WTC11 (cell line): ENCODE measurements at regions not wholly inside any gene's neighbourhood (a gene's known extent, or its start where the extent isn't known, plus 50 kb on each side); places are given as distances from the start of the nearest gene placed in this dataset.

Experiments
- ATAC-seq: fragments of 200-7000 bp; cut with Tn5 transposase; 2 replicates; pipeline ENCODE4 v1.10.0; 2021; ENCODE audit warnings: mild to moderate bottlenecking, moderate library complexity
- CTCF ChIA-PET: fragments of 300-600 bp; sonication (Branson Sonifier 250); formaldehyde crosslinking; loops from one replicate; lab custom pipeline; 2021; ENCODE audit warnings: antibody characterized with exemption; lab: Charles Lee
- POLR2A ChIA-PET: fragments of 350-600 bp; sonication (Branson Sonifier 250); formaldehyde crosslinking; loops from one replicate; lab custom pipeline; 2021; ENCODE audit warnings: antibody characterized with exemption; lab: Charles Lee
- DNase-seq: peaks from one replicate; pipeline ENCODE4 v3.0.0; 2021; ENCODE audit warnings: low spot score
- H3K27ac Mint-ChIP-seq: 2 replicates; pipeline ENCODE4 v1.8.0; 2021; ENCODE audit warnings: mixed read lengths
- H3K27me3 Mint-ChIP-seq: 2 replicates; pipeline ENCODE4 v1.8.0; 2021; ENCODE audit warnings: low read depth, mild to moderate bottlenecking, moderate library complexity, mixed read lengths
- H3K36me3 Mint-ChIP-seq: 2 replicates; pipeline ENCODE4 v1.8.0; 2021; ENCODE audit warnings: mixed read lengths
- H3K4me1 Mint-ChIP-seq: 2 replicates; pipeline ENCODE4 v1.8.0; 2022; ENCODE audit warnings: mixed read lengths
- H3K4me3 Mint-ChIP-seq: 2 replicates; pipeline ENCODE4 v1.8.0; 2021; ENCODE audit warnings: mild to moderate bottlenecking, moderate library complexity, mixed read lengths
- H3K9me3 Mint-ChIP-seq: 2 replicates; pipeline ENCODE4 v1.8.0; 2021; ENCODE audit warnings: mixed read lengths
- ATF1 ChIP-seq: sonication (generic); formaldehyde crosslinking; IDR thresholded peaks from 2 replicates; pipeline ENCODE4 v1.8.1; 2023; ENCODE audit warnings: mild to moderate bottlenecking, moderate library complexity, missing genetic modification reagents
- ATF2 ChIP-seq: sonication (generic); formaldehyde crosslinking; IDR thresholded peaks from 2 replicates; pipeline ENCODE4 v1.8.1; 2022; ENCODE audit warnings: low read depth, missing genetic modification reagents, borderline replicate concordance
- CBFB ChIP-seq: sonication (generic); formaldehyde crosslinking; IDR thresholded peaks from 2 replicates; pipeline ENCODE4 v1.8.1; 2022; ENCODE audit warnings: mild to moderate bottlenecking, low read depth, missing genetic modification reagents
- E2F1 ChIP-seq: sonication (generic); formaldehyde crosslinking; IDR thresholded peaks from 2 replicates; pipeline ENCODE4 v1.8.0; 2022; ENCODE audit warnings: mild to moderate bottlenecking, missing genetic modification reagents
- EMX1 ChIP-seq: fragments of 250-450 bp; sonication (Bioruptor Pico); IDR thresholded peaks from 2 replicates; pipeline ENCODE4 v1.8.0; 2021; ENCODE audit warnings: mild to moderate bottlenecking
- FOXP1 ChIP-seq: sonication (generic); formaldehyde crosslinking; IDR thresholded peaks from 2 replicates; pipeline ENCODE4 v1.8.0; 2022; ENCODE audit warnings: missing genetic modification reagents, mild to moderate bottlenecking, moderate library complexity, borderline replicate concordance
- GTF2I ChIP-seq: fragments of 250-450 bp; sonication (Bioruptor Pico); conservative IDR thresholded peaks from 2 replicates; pipeline ENCODE4 v1.4.0; 2021; ENCODE audit warnings: mild to moderate bottlenecking
- HMGXB4 ChIP-seq: sonication (generic); formaldehyde crosslinking; IDR thresholded peaks from 2 replicates; pipeline ENCODE4 v1.8.1; 2023; ENCODE audit warnings: mild to moderate bottlenecking, moderate library complexity, missing genetic modification reagents
- JAZF1 ChIP-seq: fragments of 250-450 bp; sonication (Bioruptor Pico); IDR thresholded peaks from 2 replicates; pipeline ENCODE4 v1.9.0; 2021; ENCODE audit warnings: moderate library complexity, mild to moderate bottlenecking, inconsistent platforms
- NR3C1 ChIP-seq: sonication (generic); formaldehyde crosslinking; conservative IDR thresholded peaks from 2 replicates; pipeline ENCODE4 v1.8.1; 2023; ENCODE audit warnings: low read depth, mild to moderate bottlenecking, missing genetic modification reagents
- PRDM15 ChIP-seq: sonication (generic); formaldehyde crosslinking; IDR thresholded peaks from 2 replicates; pipeline ENCODE4 v1.8.0; 2022; ENCODE audit warnings: missing genetic modification reagents
- SMAD3 ChIP-seq: sonication (generic); formaldehyde crosslinking; IDR thresholded peaks from 2 replicates; pipeline ENCODE4 v1.8.0; 2022; ENCODE audit warnings: missing genetic modification reagents, mild to moderate bottlenecking, borderline replicate concordance
- ZBTB21 ChIP-seq: sonication (generic); formaldehyde crosslinking; IDR thresholded peaks from 2 replicates; pipeline ENCODE4 v1.8.1; 2023; ENCODE audit warnings: mild to moderate bottlenecking, missing genetic modification reagents, borderline replicate concordance
- ZBTB43 ChIP-seq: sonication (generic); formaldehyde crosslinking; IDR thresholded peaks from 2 replicates; pipeline ENCODE4 v1.8.1; 2023; ENCODE audit warnings: mild to moderate bottlenecking, missing genetic modification reagents
- ZMAT4 ChIP-seq: fragments of 250-450 bp; sonication (Bioruptor Pico); IDR thresholded peaks from 2 replicates; pipeline ENCODE4 v1.9.0; 2021; ENCODE audit warnings: mild to moderate bottlenecking
- ZNF121 ChIP-seq: sonication (generic); formaldehyde crosslinking; IDR thresholded peaks from 2 replicates; pipeline ENCODE4 v1.8.0; 2023; ENCODE audit warnings: missing genetic modification reagents
- ZNF425 ChIP-seq: fragments of 250-450 bp; sonication (Bioruptor Pico); conservative IDR thresholded peaks from 2 replicates; pipeline ENCODE4 v1.9.0; 2021; ENCODE audit warnings: mild to moderate bottlenecking

- DNase-seq, result no peak
- H3K4me3 Mint-ChIP-seq, result no peak overlapping the region
- CTCF ChIA-PET, result interaction anchor here (0.6 kb wide), 1 partner anchor 45 kb away, joined by 3 read pairs; no protein-coding TSS in a partner anchor
- no peaks in the 10 kb centered on the region for H3K4me1 Mint-ChIP-seq
- peaks cover 6% of the 10 kb centered on the region for H3K36me3 Mint-ChIP-seq
- peaks cover 24% of the 10 kb centered on the region for H3K9me3 Mint-ChIP-seq
- no peak for ATAC-seq
- no peak for TF ChIP-seq ATF1 (CRISPR knock-in tag)
- no peak for TF ChIP-seq SMAD3 (CRISPR knock-in tag)
- TF ChIP-seq ZNF121 (CRISPR knock-in tag), result no peak
- TF ChIP-seq PRDM15 (CRISPR knock-in tag), result no peak
- TF ChIP-seq NR3C1 (CRISPR knock-in tag), result no peak
- no peak for TF ChIP-seq ZMAT4
- TF ChIP-seq EMX1 (CRISPR knock-in tag), result no peak
- TF ChIP-seq, all 79 proteins: peak for 0
- no peak overlapping the region for H3K27ac Mint-ChIP-seq
- peaks cover 3% of the 10 kb centered on the region; the same call in 1 of the 2 replicates for H3K27me3 Mint-ChIP-seq
- POLR2A ChIA-PET, result no interaction called here
Measured at GRCh38 chr4:53752124-53752523, 160.8 kb upstream of the LNX1 start.

GRCh38 chr4:53748328-53748772 is 157.1 kb upstream of the LNX1 start:
- ATAC-seq (no peak), DNase-seq (no peak)
- TF ChIP-seq ZBTB21 (CRISPR knock-in tag), result no peak
- no peak for TF ChIP-seq E2F1
- TF ChIP-seq GTF2I (CRISPR knock-in tag), result no peak
- no peak for TF ChIP-seq FOXP1 (CRISPR knock-in tag)
- TF ChIP-seq CBFB (CRISPR knock-in tag), result no peak
- no peak for TF ChIP-seq ZBTB43
- no peak for TF ChIP-seq JAZF1
- Mint-ChIP-seq H3K27me3 (no peaks in the 10 kb centered on the region), H3K36me3 (no peaks in the 10 kb centered on the region), H3K4me3 (no peak overlapping the region), H3K9me3 (peaks cover 5% of the 10 kb centered on the region; the same call in 1 of the 2 replicates), H3K4me1 (peaks cover 9% of the 10 kb centered on the region), H3K27ac (no peak overlapping the region)
- ChIA-PET POLR2A (no interaction called here), CTCF (interaction anchor here (0.9 kb wide), 1 partner anchor 485 kb away, joined by 3 read pairs; no protein-coding TSS in a partner anchor)

- no peak overlapping the region for H3K4me3 Mint-ChIP-seq
- TF ChIP-seq ATF2 (CRISPR knock-in tag) (no peak), HMGXB4 (CRISPR knock-in tag) (no peak), ZNF425 (CRISPR knock-in tag) (no peak)
- TF ChIP-seq, all 79 proteins: peak for 0
- ChIA-PET CTCF (interaction anchor here (0.9 kb wide), 1 partner anchor 486 kb away, joined by 3 read pairs; no protein-coding TSS in a partner anchor), POLR2A (no interaction called here)
- peaks cover 9% of the 10 kb centered on the region for H3K4me1 Mint-ChIP-seq
- ATAC-seq (no peak), DNase-seq (no peak)
- H3K27me3 Mint-ChIP-seq, result no peaks in the 10 kb centered on the region
- H3K9me3 Mint-ChIP-seq, result no peaks in the 10 kb centered on the region
- H3K36me3 Mint-ChIP-seq, result no peaks in the 10 kb centered on the region
- no peak overlapping the region for H3K27ac Mint-ChIP-seq
Measured at GRCh38 chr4:53747401-53747800, 156.1 kb upstream of the LNX1 start.
